ENCODE measurements at regions not wholly inside any gene's neighbourhood (a gene's known extent, or its start where the extent isn't known, plus 50 kb on each side); places are given as distances from the start of the nearest gene placed in this dataset.

GRCh38 chr16:87189426-87189825 lies 127.8 kb downstream of the C16orf95 start:
- no peak overlapping the region for H3K4me3 ChIP-seq (ENCODE audit: low read depth, low read length)
- no peak for TF ChIP-seq CTCF (IDR thresholded peaks at IDR 0.05; ENCODE audit: insufficient read depth, low read depth, low read length, missing control alignments)
- DNase-seq (ENCODE audit: low read depth), result no peak

GRCh38 chr16:87190288-87191230 lies 126.6 kb downstream of the C16orf95 start:
- H3K4me3 ChIP-seq (ENCODE audit: low read depth, low read length), result no peak overlapping the region
- no peak for TF ChIP-seq CTCF (IDR thresholded peaks at IDR 0.05; ENCODE audit: insufficient read depth, low read depth, low read length, missing control alignments)
- no peak for DNase-seq (ENCODE audit: low read depth)

- TF ChIP-seq CTCF (IDR thresholded peaks at IDR 0.05; ENCODE audit: insufficient read depth, low read depth, low read length, missing control alignments), result no peak
- H3K4me3 ChIP-seq (ENCODE audit: low read depth, low read length), result no peak overlapping the region
- DNase-seq (ENCODE audit: low read depth), result no peak
These were observed 124.6 kb downstream of the C16orf95 start for GRCh38 chr16:87192452-87193073.

- DNase-seq (ENCODE audit: low read depth), result no peak
- H3K4me3 ChIP-seq (ENCODE audit: low read depth, low read length), result no peak overlapping the region
- TF ChIP-seq CTCF (IDR thresholded peaks at IDR 0.05; ENCODE audit: insufficient read depth, low read depth, low read length, missing control alignments), result no peak
These were observed 123.0 kb downstream of the C16orf95 start for GRCh38 chr16:87194172-87194571.

GRCh38 chr16:87195161-87195560 lies 122.0 kb downstream of the C16orf95 start:
- DNase-seq (ENCODE audit: low read depth), result no peak
- TF ChIP-seq CTCF (IDR thresholded peaks at IDR 0.05; ENCODE audit: insufficient read depth, low read depth, low read length, missing control alignments), result no peak
- no peak overlapping the region for H3K4me3 ChIP-seq (ENCODE audit: low read depth, low read length)

- H3K4me3 ChIP-seq (ENCODE audit: low read depth, low read length), result no peak overlapping the region
- no peak for DNase-seq (ENCODE audit: low read depth)
- no peak for TF ChIP-seq CTCF (IDR thresholded peaks at IDR 0.05; ENCODE audit: insufficient read depth, low read depth, low read length, missing control alignments)
These were observed 121.0 kb downstream of the C16orf95 start for GRCh38 chr16:87196231-87196630.

All from GM12865 (cell line).